ENCODE measurements at regions not wholly inside any gene's neighbourhood (a gene's known extent, or its start where the extent isn't known, plus 50 kb on each side); places are given as distances from the start of the nearest gene placed in this dataset.

- H3K27ac Mint-ChIP-seq (ENCODE audit: low read depth), result no peak overlapping the region
- DNase-seq (ENCODE audit: low spot score in 2 of 2), result no peak
- no peaks in the 10 kb centered on the region for H3K4me1 Mint-ChIP-seq
- no peaks in the 10 kb centered on the region for H3K36me3 Mint-ChIP-seq (ENCODE audit: insufficient read depth)
- ATAC-seq (replicated peaks; ENCODE audit: extremely low read depth, poor library complexity, severe bottlenecking), result no peak
- H3K4me3 Mint-ChIP-seq, result no peak overlapping the region
- peaks cover 26% of the 10 kb centered on the region for H3K27me3 Mint-ChIP-seq
- H3K9me3 Mint-ChIP-seq, result no peaks in the 10 kb centered on the region
Observed at GRCh38 chr1:201589186-201589585, 50.3 kb downstream of the NAV1 start.

- Mint-ChIP-seq H3K27me3 (peaks cover 37% of the 10 kb centered on the region), H3K36me3 (ENCODE audit: insufficient read depth) (no peaks in the 10 kb centered on the region), H3K4me1 (no peaks in the 10 kb centered on the region), H3K9me3 (no peaks in the 10 kb centered on the region), H3K27ac (ENCODE audit: low read depth) (no peak overlapping the region), H3K4me3 (no peak overlapping the region)
- DNase-seq (ENCODE audit: low spot score in 2 of 2) (no peak), ATAC-seq (replicated peaks; ENCODE audit: extremely low read depth, poor library complexity, severe bottlenecking) (no peak)
Observed at GRCh38 chr1:201590474-201590873, 51.5 kb downstream of the NAV1 start.

- Mint-ChIP-seq H3K4me3 (no peak overlapping the region), H3K9me3 (no peaks in the 10 kb centered on the region)
Observed at GRCh38 chr1:201591348-201591747, 52.4 kb downstream of the NAV1 start.

GRCh38 chr1:201591981-201592380, 53.1 kb downstream of the NAV1 start:
- H3K36me3 Mint-ChIP-seq (ENCODE audit: insufficient read depth), result no peaks in the 10 kb centered on the region
- ATAC-seq (replicated peaks; ENCODE audit: extremely low read depth, poor library complexity, severe bottlenecking) (no peak), DNase-seq (ENCODE audit: low spot score in 2 of 2) (no peak)
- H3K27ac Mint-ChIP-seq (ENCODE audit: low read depth), result no peak overlapping the region
- no peak overlapping the region for H3K4me3 Mint-ChIP-seq
- no peaks in the 10 kb centered on the region for H3K4me1 Mint-ChIP-seq
- no peaks in the 10 kb centered on the region for H3K9me3 Mint-ChIP-seq
- peaks cover 52% of the 10 kb centered on the region for H3K27me3 Mint-ChIP-seq

More at GRCh38 chr1:201591348-201591747, 52.4 kb downstream of the NAV1 start:
- peaks cover 45% of the 10 kb centered on the region for H3K27me3 Mint-ChIP-seq
- no peaks in the 10 kb centered on the region for H3K4me1 Mint-ChIP-seq
- DNase-seq (ENCODE audit: low spot score in 2 of 2), result no peak
- H3K27ac Mint-ChIP-seq (ENCODE audit: low read depth), result no peak overlapping the region
- no peaks in the 10 kb centered on the region for H3K36me3 Mint-ChIP-seq (ENCODE audit: insufficient read depth)
- no peak for ATAC-seq (replicated peaks; ENCODE audit: extremely low read depth, poor library complexity, severe bottlenecking)

- ATAC-seq (replicated peaks; ENCODE audit: extremely low read depth, poor library complexity, severe bottlenecking) (no peak), DNase-seq (ENCODE audit: low spot score in 2 of 2) (no peak)
- Mint-ChIP-seq H3K27me3 (peaks cover 54% of the 10 kb centered on the region), H3K27ac (ENCODE audit: low read depth) (no peak overlapping the region), H3K4me1 (no peaks in the 10 kb centered on the region), H3K4me3 (no peak overlapping the region), H3K36me3 (ENCODE audit: insufficient read depth) (no peaks in the 10 kb centered on the region), H3K9me3 (no peaks in the 10 kb centered on the region)
Observed at GRCh38 chr1:201593200-201593921, 54.4 kb downstream of the NAV1 start.

- Mint-ChIP-seq H3K36me3 (ENCODE audit: insufficient read depth) (no peaks in the 10 kb centered on the region), H3K27me3 (peaks cover 56% of the 10 kb centered on the region), H3K9me3 (no peaks in the 10 kb centered on the region), H3K4me1 (no peaks in the 10 kb centered on the region), H3K4me3 (no peak overlapping the region), H3K27ac (ENCODE audit: low read depth) (no peak overlapping the region)
- no peak for ATAC-seq (replicated peaks; ENCODE audit: extremely low read depth, poor library complexity, severe bottlenecking)
- DNase-seq (ENCODE audit: low spot score in 2 of 2), result no peak
Observed at GRCh38 chr1:201594575-201595245, 55.8 kb downstream of the NAV1 start.

GRCh38 chr1:201595381-201595780, 56.5 kb downstream of the NAV1 start:
- H3K27me3 Mint-ChIP-seq, result peaks cover 63% of the 10 kb centered on the region
- DNase-seq (ENCODE audit: low spot score in 2 of 2), result no peak
- H3K4me3 Mint-ChIP-seq, result no peak overlapping the region
- H3K4me1 Mint-ChIP-seq, result peaks cover 4% of the 10 kb centered on the region
- H3K36me3 Mint-ChIP-seq (ENCODE audit: insufficient read depth), result no peaks in the 10 kb centered on the region
- H3K9me3 Mint-ChIP-seq, result no peaks in the 10 kb centered on the region
- no peak overlapping the region for H3K27ac Mint-ChIP-seq (ENCODE audit: low read depth)
- no peak for ATAC-seq (replicated peaks; ENCODE audit: extremely low read depth, poor library complexity, severe bottlenecking)

- ATAC-seq (replicated peaks; ENCODE audit: extremely low read depth, poor library complexity, severe bottlenecking) (no peak), DNase-seq (ENCODE audit: low spot score in 2 of 2) (no peak)
- Mint-ChIP-seq H3K4me1 (peaks cover 4% of the 10 kb centered on the region), H3K27ac (ENCODE audit: low read depth) (no peak overlapping the region), H3K9me3 (no peaks in the 10 kb centered on the region), H3K36me3 (ENCODE audit: insufficient read depth) (no peaks in the 10 kb centered on the region), H3K27me3 (peaks cover 65% of the 10 kb centered on the region), H3K4me3 (no peak overlapping the region)
Observed at GRCh38 chr1:201596101-201596868, 57.4 kb downstream of the NAV1 start.

- DNase-seq (ENCODE audit: low spot score in 2 of 2), result no peak
- Mint-ChIP-seq H3K27ac (ENCODE audit: low read depth) (no peak overlapping the region), H3K9me3 (no peaks in the 10 kb centered on the region), H3K36me3 (ENCODE audit: insufficient read depth) (no peaks in the 10 kb centered on the region), H3K4me1 (peaks cover 4% of the 10 kb centered on the region), H3K27me3 (peaks cover 65% of the 10 kb centered on the region), H3K4me3 (no peak overlapping the region)
- no peak for ATAC-seq (replicated peaks; ENCODE audit: extremely low read depth, poor library complexity, severe bottlenecking)
Observed at GRCh38 chr1:201597551-201598230, 58.8 kb downstream of the NAV1 start.

GRCh38 chr1:201598396-201598795, 59.5 kb downstream of the NAV1 start:
- Mint-ChIP-seq H3K4me3 (no peak overlapping the region), H3K27me3 (peaks cover 58% of the 10 kb centered on the region), H3K9me3 (no peaks in the 10 kb centered on the region), H3K36me3 (ENCODE audit: insufficient read depth) (no peaks in the 10 kb centered on the region), H3K27ac (ENCODE audit: low read depth) (no peak overlapping the region), H3K4me1 (peaks cover 4% of the 10 kb centered on the region)
- DNase-seq (ENCODE audit: low spot score in 2 of 2) (no peak), ATAC-seq (replicated peaks; ENCODE audit: extremely low read depth, poor library complexity, severe bottlenecking) (no peak)

GRCh38 chr1:201598973-201599372, 60.0 kb downstream of the NAV1 start:
- no peaks in the 10 kb centered on the region for H3K36me3 Mint-ChIP-seq (ENCODE audit: insufficient read depth)

GRCh38 chr1:201599548-201599947, 60.6 kb downstream of the NAV1 start:
- Mint-ChIP-seq H3K27me3 (peaks cover 47% of the 10 kb centered on the region), H3K4me3 (no peak overlapping the region), H3K27ac (ENCODE audit: low read depth) (no peak overlapping the region), H3K36me3 (ENCODE audit: insufficient read depth) (no peaks in the 10 kb centered on the region), H3K9me3 (no peaks in the 10 kb centered on the region), H3K4me1 (peaks cover 4% of the 10 kb centered on the region)
- DNase-seq (ENCODE audit: low spot score in 2 of 2), result no peak
- ATAC-seq (replicated peaks; ENCODE audit: extremely low read depth, poor library complexity, severe bottlenecking), result no peak

More at GRCh38 chr1:201598973-201599372, 60.0 kb downstream of the NAV1 start:
- Mint-ChIP-seq H3K4me3 (no peak overlapping the region), H3K9me3 (no peaks in the 10 kb centered on the region), H3K4me1 (peaks cover 4% of the 10 kb centered on the region), H3K27ac (ENCODE audit: low read depth) (no peak overlapping the region), H3K27me3 (peaks cover 53% of the 10 kb centered on the region)
- DNase-seq (ENCODE audit: low spot score in 2 of 2), result no peak
- no peak for ATAC-seq (replicated peaks; ENCODE audit: extremely low read depth, poor library complexity, severe bottlenecking)

Data from central memory CD8-positive, alpha-beta T cell (primary cell).